ENCODE measurements at regions not wholly inside any gene's neighbourhood (a gene's known extent, or its start where the extent isn't known, plus 50 kb on each side); places are given as distances from the start of the nearest gene placed in this dataset.

- ChIA-PET CTCF (ENCODE audit: partially characterized antibody) (no interaction called here), POLR2A (ENCODE audit: partially characterized antibody) (no interaction called here)
- H2BK20ac ChIP-seq (ENCODE audit: low read length): no peak overlapping the region
- no peaks in the 10 kb centered on the region for H3K79me1 ChIP-seq (ENCODE audit: low read depth, low read length)
- H4K5ac ChIP-seq (ENCODE audit: insufficient read length, low read depth, low read length): no peak overlapping the region
- no peak overlapping the region for H3K4me3 ChIP-seq (ENCODE audit: extremely low read depth in 1 of 4, insufficient read depth in 2 of 4, low read depth in 3 of 4, low read length in 4 of 4)
- H3K4ac ChIP-seq (replicated peaks; ENCODE audit: insufficient read length, low read depth, low read length): no peak overlapping the region
- H4K8ac ChIP-seq (ENCODE audit: extremely low read depth, insufficient read depth, low read length): no peak overlapping the region
- H2BK15ac ChIP-seq (ENCODE audit: low read length): no peak overlapping the region
- H3K4me1 ChIP-seq (replicated peaks in 1 of 4; ENCODE audit: control insufficient read depth in 3 of 4, insufficient read depth in 4 of 4, low read length in 3 of 4): peaks cover 0 to 6% (median 2%) of the 10 kb centered on the region in 4 experiments; a peak in 3 of 7 replicates
- no peaks in the 10 kb centered on the region for H3K27me3 ChIP-seq (replicated peaks in 1 of 4; ENCODE audit: control insufficient read depth in 3 of 4, extremely low read depth in 1 of 4, insufficient read depth in 3 of 4, low read length in 3 of 4)
- FAIRE-seq: peak; percentile 39
- no peaks in the 10 kb centered on the region for H3K36me3 ChIP-seq (ENCODE audit: control insufficient read depth in 2 of 4, insufficient read depth in 4 of 4, low read length in 3 of 4)
- no peaks in the 10 kb centered on the region for H3K23me2 ChIP-seq (ENCODE audit: low read depth, low read length)
- H3K18ac ChIP-seq (ENCODE audit: extremely low read depth, low read length): no peak overlapping the region
- H2BK5ac ChIP-seq (ENCODE audit: low read depth, low read length): no peak overlapping the region
- no peaks in the 10 kb centered on the region for H3K79me2 ChIP-seq (ENCODE audit: control insufficient read depth in 1 of 2, insufficient read depth in 2 of 2, low read length in 2 of 2)
- no peak overlapping the region for H3K23ac ChIP-seq (ENCODE audit: insufficient read length)
- 65% methylated on average over 9 of the region's 9 CpGs; no CpG with 5 or more reads in 1 of the 2 experiments for WGBS, 2 experiments (ENCODE audit: extremely low coverage in 1 of 2, insufficient coverage in 1 of 2, insufficient read length in 1 of 2, insufficient replicate concordance in 2 of 2, low coverage in 1 of 2, low lambda C conversion rate in 2 of 2, missing lambda C conversion rate in 1 of 2)
- no peak overlapping the region for H2BK120ac ChIP-seq (replicated peaks; ENCODE audit: low read depth, low read length)
- no peak overlapping the region for H3K14ac ChIP-seq (ENCODE audit: insufficient read length)
- no peak overlapping the region for H2AK5ac ChIP-seq (ENCODE audit: low read depth, low read length)
- no peak overlapping the region for H3K9ac ChIP-seq (replicated peaks in 1 of 4; ENCODE audit: extremely low read depth in 1 of 4, low read depth in 3 of 4, low read length in 3 of 4)
- no peak overlapping the region for H2BK12ac ChIP-seq (ENCODE audit: low read depth, low read length)
- no peak overlapping the region for H3K4me2 ChIP-seq (ENCODE audit: insufficient read depth in 1 of 2, low read depth in 2 of 2, low read length in 2 of 2)
- H4K91ac ChIP-seq (replicated peaks; ENCODE audit: insufficient read length, low read length): no peak overlapping the region
- H4K20me1 ChIP-seq (replicated peaks in 1 of 2; ENCODE audit: control insufficient read depth in 1 of 2, insufficient read depth in 2 of 2, low read length in 2 of 2): no peaks in the 10 kb centered on the region
- DNase-seq (ENCODE audit: low read depth in 1 of 2, low spot score in 2 of 2): no peak
- H3K27ac ChIP-seq (ENCODE audit: low read depth, low read length): no peak overlapping the region
- peak overlapping the region; percentile 81 for H2AFZ ChIP-seq (ENCODE audit: low read length)
- H3K56ac ChIP-seq (replicated peaks; ENCODE audit: insufficient read length, low read depth, low read length): no peak overlapping the region
- no peaks in the 10 kb centered on the region for H3K9me3 ChIP-seq (ENCODE audit: insufficient read depth in 2 of 2, low read depth in 1 of 2, low read length in 1 of 2)
- TF ChIP-seq MAX (IDR thresholded peaks at IDR 0.05) (no peak), CTCF (IDR thresholded peaks at IDR 0.05; ENCODE audit: control extremely low read depth in 1 of 3, insufficient read depth in 1 of 3, low read depth in 1 of 3, low read length in 3 of 3) (no peak), HDAC6 (IDR thresholded peaks at IDR 0.05; ENCODE audit: low read depth, low read length) (no peak), SRF (IDR thresholded peaks at IDR 0.05; ENCODE audit: low read depth, low read length) (no peak), GTF2F1 (IDR thresholded peaks at IDR 0.05; ENCODE audit: borderline replicate concordance, low read depth, low read length) (no peak), POLR2AphosphoS5 (IDR thresholded peaks at IDR 0.05; ENCODE audit: low read depth, low read length) (no peak), SAP30 (IDR thresholded peaks at IDR 0.05; ENCODE audit: insufficient read depth, insufficient replicate concordance, low read length) (no peak), RFX5 (IDR thresholded peaks at IDR 0.05; ENCODE audit: borderline replicate concordance, low read depth, low read length) (no peak), MAFK (IDR thresholded peaks at IDR 0.05; ENCODE audit: low read depth, low read length) (no peak), POU5F1 (IDR thresholded peaks at IDR 0.05; ENCODE audit: low read depth, low read length) (no peak), HDAC2 (IDR thresholded peaks at IDR 0.05; ENCODE audit: borderline replicate concordance in 1 of 2, low read depth in 2 of 2, low read length in 2 of 2) (no peak), EGR1 (IDR thresholded peaks at IDR 0.05; ENCODE audit: borderline replicate concordance, low read depth, low read length) (no peak)
These were observed 155.4 kb upstream of the FAM9B start for GRCh38 chrX:9189286-9189685.
